Esophagus muscularis mucosa (tissue), 4 donors: ENCODE measurements at regions not wholly inside any gene's neighbourhood (a gene's known extent, or its start where the extent isn't known, plus 50 kb on each side); places are given as distances from the start of the nearest gene placed in this dataset.

Experiments used
- DNase-seq: peaks from one replicate; pipeline ENCODE4 v3.0.0-alpha.2; 2017; ENCODE audit errors: extremely low spot score
- H3K27ac ChIP-seq, 4 donors: fragments of 200-600 bp; sonication (generic); replicated peaks in 1 of 4; 1 replicate in 3 of 4; 2 replicates in 1 of 4; pipeline ENCODE4 v1.5.1; 2016 to 2019; ENCODE audit warnings: mild to moderate bottlenecking in 1 of 4
- H3K27me3 ChIP-seq, 4 donors: fragments of 200-600 bp; sonication (generic); one replicate each; pipeline versions ENCODE4 v1.5.1 to v1.6.0; 2016 to 2019
- H3K36me3 ChIP-seq, 4 donors: fragments of 200-600 bp; sonication (generic); one replicate each; pipeline ENCODE4 v1.5.1; 2016 to 2019
- H3K4me1 ChIP-seq, 4 donors: fragments of 200-600 bp; sonication (generic); one replicate each; pipeline ENCODE4 v1.5.1; 2016 to 2019
- H3K4me3 ChIP-seq, 4 donors: fragments of 200-600 bp; sonication (generic); 1 replicate in 2 of 4; 2 replicates in 2 of 4; pipeline ENCODE4 v1.5.1; 2016 to 2019; ENCODE audit warnings: mild to moderate bottlenecking in 4 of 4, moderate library complexity in 1 of 4
- H3K9me3 ChIP-seq, 4 donors: fragments of 200-600 bp; sonication (generic); 1 replicate in 3 of 4; 2 replicates in 1 of 4; pipeline ENCODE4 v1.5.1; 2016 to 2019
- CTCF ChIP-seq, 3 experiments: fragments of 200-600 bp in 2 of 3; fragments of 450-650 bp in 1 of 3; sonication (generic) in 2 of 3; IDR thresholded peaks; one replicate each; pipeline ENCODE4 v1.5.1; 2017 to 2019; ENCODE audit warnings: antibody characterized with exemption in 3 of 3, mild to moderate bottlenecking in 2 of 3, moderate library complexity in 1 of 3
- EP300 ChIP-seq: sonication (generic); formaldehyde crosslinking; IDR thresholded peaks from one replicate; pipeline ENCODE4 v1.6.1; 2017; ENCODE audit warnings: antibody characterized with exemption
- POLR2A ChIP-seq: fragments of 450-650 bp; IDR thresholded peaks from one replicate; pipeline ENCODE4 v1.6.1; 2017; ENCODE audit warnings: antibody characterized with exemption, moderate library complexity, mild to moderate bottlenecking, low read depth
- POLR2AphosphoS5 ChIP-seq, 2 donors: sonication (generic); formaldehyde crosslinking; IDR thresholded peaks; one replicate each; pipeline ENCODE4 v1.6.1; 2017; ENCODE audit warnings: antibody characterized with exemption in 2 of 2
- WGBS: methylation state at CpG from one replicate; pipeline ENCODE4 v1.1.5; 2018; 5-methylcytosine and 5-hydroxymethylcytosine counted together
- intact Hi-C: fragments of 100-400 bp; cut with DNase I; formaldehyde crosslinking; loops from one replicate; pipeline ENCODE4 v1.15.1; 2023

GRCh38 chr4:106424426-106424825 lies 55.8 kb upstream of the GIMD1 start:
- Histone ChIP-seq H3K4me1 (peaks cover 0 to 4% (median 0%) of the 10 kb centered on the region in 4 donors), H3K27ac (no peak overlapping the region), H3K4me3 (no peak overlapping the region), H3K36me3 (no peaks in the 10 kb centered on the region), H3K9me3 (no peaks in the 10 kb centered on the region), H3K27me3 (no peaks in the 10 kb centered on the region)
- DNase-seq, result no peak
- intact Hi-C loops, result no loop called here
- TF ChIP-seq POLR2A (no peak), CTCF (IDR thresholded peaks at IDR 0.05) (no peak), EP300 (no peak), POLR2AphosphoS5 (IDR thresholded peaks at IDR 0.05) (no peak)
- 85% methylated on average over 3 of the region's 3 CpGs for WGBS

GRCh38 chr4:106423791-106424190 lies 55.2 kb upstream of the GIMD1 start:
- TF ChIP-seq POLR2AphosphoS5 (IDR thresholded peaks at IDR 0.05) (no peak), POLR2A (no peak), EP300 (no peak), CTCF (IDR thresholded peaks at IDR 0.05) (no peak)
- no peak overlapping the region for H3K27ac ChIP-seq
- H3K36me3 ChIP-seq, result no peaks in the 10 kb centered on the region
- peaks cover 0 to 4% (median 0%) of the 10 kb centered on the region in 4 donors for H3K4me1 ChIP-seq
- no peak for DNase-seq
- H3K4me3 ChIP-seq, result no peak overlapping the region
- intact Hi-C loops, result no loop called here
- H3K9me3 ChIP-seq, result no peaks in the 10 kb centered on the region
- H3K27me3 ChIP-seq, result no peaks in the 10 kb centered on the region

- 40% methylated on average over 1 of the region's 1 CpG for WGBS
- H3K27ac ChIP-seq, result no peak overlapping the region
- no peaks in the 10 kb centered on the region for H3K9me3 ChIP-seq
- intact Hi-C loops, result no loop called here
- H3K27me3 ChIP-seq, result no peaks in the 10 kb centered on the region
- no peak for DNase-seq
- TF ChIP-seq POLR2AphosphoS5 (IDR thresholded peaks at IDR 0.05), result no peak
- no peak for TF ChIP-seq POLR2A
- no peak for TF ChIP-seq CTCF (IDR thresholded peaks at IDR 0.05)
- no peak for TF ChIP-seq EP300
- H3K4me3 ChIP-seq, result no peak overlapping the region
- H3K36me3 ChIP-seq, result no peaks in the 10 kb centered on the region
- peaks cover 0 to 4% (median 0%) of the 10 kb centered on the region in 4 donors for H3K4me1 ChIP-seq
Measured at GRCh38 chr4:106422766-106423165, 54.2 kb upstream of the GIMD1 start.

- Histone ChIP-seq H3K9me3 (no peaks in the 10 kb centered on the region), H3K27ac (no peak overlapping the region), H3K4me1 (peaks cover 0 to 4% (median 0%) of the 10 kb centered on the region in 4 donors), H3K4me3 (no peak overlapping the region), H3K36me3 (no peaks in the 10 kb centered on the region), H3K27me3 (no peaks in the 10 kb centered on the region)
- intact Hi-C loops, result no loop called here
- 61% methylated on average over 4 of the region's 4 CpGs for WGBS
- DNase-seq, result no peak
- TF ChIP-seq EP300, result no peak
- no peak for TF ChIP-seq CTCF (IDR thresholded peaks at IDR 0.05)
- TF ChIP-seq POLR2A, result no peak
- TF ChIP-seq POLR2AphosphoS5 (IDR thresholded peaks at IDR 0.05), result no peak
Measured at GRCh38 chr4:106421441-106422296, 53.1 kb upstream of the GIMD1 start.
